NCI-H146 treated with DMSO at 0.1 percent for 48 hours (cell line): ENCODE measurements at regions not wholly inside any gene's neighbourhood (a gene's known extent, or its start where the extent isn't known, plus 50 kb on each side); places are given as distances from the start of the nearest gene placed in this dataset.

Experiments used
- DNase-seq: peaks from one replicate; lab custom pipeline; 2025; ENCODE audit not compliant: unreplicated experiment; lab: John Stamatoyannopoulos, UW

DNA sequence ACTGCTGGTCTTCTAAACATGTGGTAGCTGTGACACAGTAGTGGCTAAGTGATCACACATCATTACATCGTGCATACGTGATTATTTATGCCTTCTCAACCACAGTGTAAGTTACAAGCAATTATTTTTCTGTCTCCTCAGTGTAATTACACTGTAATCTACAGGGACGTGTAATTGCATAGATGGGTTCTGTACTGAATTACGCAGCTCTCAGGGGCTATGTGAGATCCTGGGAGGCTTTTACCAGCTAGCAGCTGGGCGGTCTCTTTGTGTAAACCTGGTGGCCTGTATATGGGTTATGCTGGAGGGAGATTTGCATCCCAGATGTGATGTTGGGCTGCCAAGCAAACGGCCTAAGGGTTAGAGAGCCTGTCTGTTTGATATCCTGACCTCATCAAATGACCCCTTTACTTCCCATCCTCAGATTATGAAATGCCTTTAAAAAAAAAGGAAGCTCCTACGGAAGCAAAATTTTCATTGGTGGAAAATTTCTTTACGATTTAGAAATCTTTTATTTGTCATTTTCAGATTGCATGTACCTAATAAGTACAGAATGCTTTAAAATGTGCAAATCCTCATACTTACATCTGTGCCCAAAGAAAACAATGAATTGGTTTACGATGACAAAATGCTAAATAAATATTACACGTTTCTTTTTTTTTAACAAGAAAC is 402.8 kb upstream of the JAG1 start:
- peak; percentile 77 for DNase-seq

DNA sequence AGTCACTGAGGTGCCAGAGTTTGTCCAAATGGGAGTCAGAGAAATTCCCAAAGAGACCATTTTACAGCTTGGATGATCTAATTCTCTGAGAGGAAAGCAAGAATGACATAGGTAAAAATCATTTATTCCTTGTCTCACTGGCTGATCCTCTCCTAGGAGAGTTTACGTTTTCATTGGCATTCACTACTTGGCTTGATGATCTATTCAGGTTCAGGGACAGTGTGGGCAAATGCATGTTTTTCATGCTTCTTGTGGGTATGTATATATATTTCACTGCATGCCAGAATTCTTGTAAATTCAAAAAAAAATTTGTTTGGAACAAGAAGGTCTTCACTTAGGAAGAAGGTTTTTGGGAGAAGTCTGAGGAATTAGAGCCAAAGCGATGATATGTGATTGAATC is 403.4 kb upstream of the JAG1 start:
- no peak for DNase-seq

DNA sequence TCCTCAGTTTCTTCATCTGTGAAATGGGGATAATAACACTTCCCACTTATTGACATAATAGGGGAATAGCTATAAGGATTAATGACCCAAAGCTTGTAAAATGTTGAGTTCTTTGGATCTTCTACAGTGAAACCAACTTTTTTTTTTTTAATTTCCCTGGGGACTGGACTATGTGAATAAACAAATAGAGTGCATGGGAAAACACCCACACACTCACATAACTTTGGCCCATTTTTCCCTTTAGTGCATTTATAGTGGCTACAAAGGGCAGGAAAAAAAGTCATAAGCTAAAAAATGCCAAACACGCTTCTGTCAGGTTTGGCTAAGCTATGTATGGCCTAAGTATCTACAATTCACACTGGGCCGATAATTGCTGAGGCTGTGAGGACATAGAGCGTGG is 406.2 kb upstream of the JAG1 start:
- no peak for DNase-seq

DNA sequence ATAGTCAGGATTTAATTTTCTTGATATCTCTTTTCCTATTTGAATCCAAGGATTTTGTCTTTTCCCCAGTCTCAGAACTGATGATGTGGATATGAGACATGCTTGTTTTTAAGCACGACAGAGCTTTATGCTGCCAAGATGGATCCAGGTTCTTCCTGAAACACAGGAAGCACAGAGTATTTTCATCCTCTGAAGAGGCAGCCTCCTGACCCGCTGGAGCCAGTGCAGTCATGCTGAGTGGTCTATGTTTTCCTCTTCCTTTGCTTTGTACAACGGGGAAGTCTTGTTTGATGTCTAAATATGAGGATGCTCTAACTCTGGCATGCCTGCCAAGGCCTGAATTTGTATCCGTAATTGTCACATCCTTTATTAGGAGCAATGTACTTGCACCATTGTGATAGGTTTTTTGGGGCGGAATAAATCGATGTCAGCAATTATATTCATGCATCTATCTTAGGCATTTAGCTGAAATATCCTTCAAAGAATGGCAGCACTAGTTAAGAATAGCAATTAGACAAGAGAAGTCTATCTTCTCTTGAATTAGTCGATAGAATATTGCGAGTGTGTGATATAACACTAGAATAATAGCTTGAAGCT is 407.1 kb upstream of the JAG1 start:
- no peak for DNase-seq

DNA sequence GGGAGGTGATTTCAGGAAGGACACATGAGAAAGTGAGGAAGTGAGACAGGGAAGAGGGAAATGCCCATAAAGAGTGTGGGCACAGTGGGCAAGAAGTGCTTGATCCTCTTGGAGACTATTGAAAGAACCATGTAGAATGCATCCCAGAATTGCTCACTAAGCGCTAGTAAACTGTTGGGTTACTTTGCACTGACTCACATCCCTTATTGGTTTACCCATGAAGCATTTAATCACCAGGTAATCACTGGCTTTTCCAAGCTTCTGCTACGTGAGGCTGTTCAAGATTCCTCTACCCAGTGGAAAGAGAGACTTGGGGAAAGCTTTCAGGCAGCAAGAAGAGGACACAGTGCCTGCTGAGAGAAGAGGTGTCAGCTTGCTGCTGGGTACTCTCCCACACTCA is 410.0 kb upstream of the JAG1 start:
- no peak for DNase-seq

DNA sequence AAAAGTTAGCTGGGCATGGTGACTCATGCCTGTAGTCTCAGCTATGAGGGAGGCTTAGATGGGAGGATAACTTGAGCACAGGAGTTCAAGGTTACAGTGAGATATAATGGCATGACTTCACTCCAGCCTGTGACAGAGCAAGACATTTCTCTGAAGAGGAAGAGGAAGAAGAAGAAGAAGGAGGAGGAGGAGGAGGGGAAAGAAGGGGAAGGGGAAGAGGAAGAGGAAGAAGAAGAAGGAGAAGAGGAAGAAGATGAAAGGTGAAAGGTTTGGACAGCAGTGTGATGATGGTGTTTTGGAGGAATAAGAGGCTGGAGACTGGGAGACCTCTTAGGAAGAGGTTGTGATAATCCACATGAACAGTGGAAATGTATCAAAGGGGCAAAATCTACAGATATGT is 410.7 kb upstream of the JAG1 start:
- no peak for DNase-seq

DNA sequence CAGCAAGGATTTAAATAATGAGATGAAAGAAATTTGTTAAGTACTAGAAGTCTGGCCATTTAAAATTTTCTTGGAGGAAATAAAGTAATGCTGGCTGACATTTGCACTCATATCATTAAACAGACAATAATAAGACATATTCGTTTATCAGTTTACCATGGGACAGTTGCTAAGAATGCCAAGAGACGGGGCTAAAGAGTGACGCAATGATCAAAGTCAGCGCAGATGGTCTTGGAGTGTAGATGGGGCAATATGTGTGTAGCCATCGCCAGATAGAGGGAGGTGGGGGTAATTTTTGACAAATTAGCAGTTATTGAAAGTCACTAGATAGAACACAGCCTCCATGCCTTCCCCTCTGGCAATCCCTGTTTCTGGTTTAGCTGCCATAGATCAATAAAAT is 413.2 kb upstream of the JAG1 start:
- no peak for DNase-seq

DNA sequence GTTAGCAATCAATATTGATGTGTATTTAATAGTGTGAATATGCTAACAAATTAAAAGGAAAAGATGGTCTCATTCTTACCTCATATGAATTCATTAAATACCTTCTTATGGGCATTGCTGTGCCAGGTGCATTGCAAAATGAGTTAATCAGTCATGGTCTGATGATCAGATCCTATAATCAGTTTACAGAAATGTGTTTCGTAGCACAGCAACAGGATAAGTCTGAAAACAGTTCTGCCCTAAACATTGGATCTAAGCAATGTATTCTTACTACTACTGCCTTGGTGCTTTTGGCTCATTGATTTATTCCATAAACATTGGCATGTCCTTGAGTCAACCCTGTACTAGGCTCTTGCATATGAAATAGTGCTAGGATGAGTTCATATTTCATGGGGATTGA is 417.0 kb upstream of the JAG1 start:
- DNase-seq, result no peak

DNA sequence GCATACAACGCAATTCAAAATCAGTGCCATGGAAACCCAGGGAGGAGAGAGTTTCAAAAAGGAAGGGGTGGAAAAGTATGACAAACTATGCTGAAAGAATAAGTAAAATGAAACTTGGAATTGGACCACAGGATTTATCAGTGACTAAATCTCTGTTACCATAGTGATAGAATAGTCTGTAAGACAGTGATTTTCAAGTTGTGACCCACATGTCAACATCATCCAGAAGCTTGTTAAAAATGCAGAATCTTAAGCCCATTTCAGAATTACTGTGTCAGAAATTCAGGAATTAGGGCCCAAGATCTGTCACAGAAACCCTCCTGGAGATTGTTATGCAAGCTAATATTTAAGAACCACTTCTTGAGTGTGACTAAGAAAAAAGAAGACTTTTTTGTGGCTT is 417.7 kb upstream of the JAG1 start:
- DNase-seq, result no peak

DNA sequence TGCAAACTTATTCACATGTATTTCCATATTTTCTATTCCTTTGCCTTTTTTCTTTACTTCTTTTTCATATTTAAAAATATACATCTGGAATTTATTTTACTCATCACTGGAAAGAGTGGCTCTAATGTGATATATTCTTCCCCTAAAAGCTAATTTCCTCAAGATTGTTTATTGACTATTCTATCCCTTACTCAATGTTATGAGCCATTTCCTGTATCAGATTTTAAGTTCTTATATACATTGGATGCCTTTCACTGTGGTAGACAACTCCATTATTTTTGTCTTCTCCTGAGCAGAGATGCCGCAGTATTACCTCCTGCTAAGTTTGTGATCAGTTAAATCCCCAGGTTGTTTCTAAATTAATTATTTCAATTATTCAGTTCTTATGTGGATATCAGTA is 418.4 kb upstream of the JAG1 start:
- DNase-seq, result no peak

DNA sequence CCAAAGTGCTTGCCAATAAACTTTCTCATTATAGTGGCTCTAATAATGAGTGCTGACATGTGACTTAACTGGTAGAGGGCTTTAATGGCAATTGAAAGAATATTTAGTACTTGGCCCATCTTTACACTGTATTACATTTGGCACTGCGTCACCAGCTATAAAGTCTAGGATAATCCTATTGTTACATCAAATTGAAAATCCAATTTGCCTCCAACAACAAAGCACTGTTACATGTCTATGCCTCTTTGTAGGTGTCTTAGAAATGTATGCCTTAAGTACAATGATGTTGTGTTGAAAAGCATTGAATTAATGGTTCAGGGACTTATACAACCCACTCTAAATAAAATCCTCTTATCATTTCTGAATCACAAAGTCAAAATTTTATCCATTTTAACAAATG is 420.4 kb upstream of the JAG1 start:
- no peak for DNase-seq

DNA sequence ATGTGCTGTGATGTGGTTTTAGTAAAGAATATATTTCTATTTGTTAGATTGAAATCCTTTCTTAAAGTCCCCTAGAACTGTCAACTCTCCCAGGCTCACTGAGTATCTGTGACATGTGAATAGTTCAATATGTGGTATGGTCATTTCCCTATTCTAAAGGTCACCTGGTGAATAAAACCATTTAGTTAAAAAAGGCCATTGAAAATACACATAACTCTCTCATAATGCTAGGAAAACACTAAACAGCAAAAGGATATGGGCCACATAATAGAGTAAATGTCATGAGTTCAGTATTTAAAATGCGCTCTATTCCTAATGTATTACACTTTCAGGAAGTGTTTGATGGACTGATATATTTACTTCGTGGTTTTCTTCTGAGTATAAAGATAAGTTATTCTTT is 420.9 kb upstream of the JAG1 start:
- DNase-seq, result no peak

DNA sequence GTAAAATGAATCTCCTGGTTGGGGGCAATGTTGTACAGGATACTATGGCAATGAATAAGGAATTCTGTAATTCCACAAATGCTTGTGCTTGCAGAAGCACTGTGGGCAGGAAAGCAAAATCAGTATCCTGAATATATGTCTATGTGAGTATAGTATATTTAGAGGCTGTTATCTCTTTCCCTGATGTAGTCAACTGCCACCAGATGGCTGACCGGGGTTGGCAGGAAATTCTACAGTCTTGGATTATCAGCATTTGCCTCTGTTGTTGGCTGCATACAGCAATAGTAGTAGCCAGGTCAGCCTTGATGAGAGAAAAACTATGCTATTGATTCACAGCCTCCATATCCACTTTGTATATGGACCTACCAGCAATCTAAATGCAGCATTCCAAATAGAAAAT is 425.1 kb upstream of the JAG1 start:
- DNase-seq, result no peak

DNA sequence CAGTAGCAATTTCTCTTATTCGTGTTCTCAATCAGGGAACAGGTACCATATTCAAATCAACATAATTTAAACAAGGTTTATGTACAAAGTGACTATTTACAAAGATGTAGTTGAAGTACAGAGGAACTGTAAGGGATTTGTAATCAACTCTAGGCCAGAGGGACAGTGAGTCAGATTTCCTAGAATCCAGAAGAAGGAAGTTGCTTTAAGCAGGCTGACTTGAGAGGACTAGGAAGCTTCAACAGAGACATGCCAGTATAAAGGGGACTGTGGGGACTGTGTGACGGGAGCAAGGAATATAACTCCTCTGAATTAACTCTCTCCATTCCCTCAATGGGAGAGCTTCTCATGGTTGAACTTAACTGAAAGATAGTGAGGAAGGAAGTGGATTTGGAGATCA is 427.4 kb upstream of the JAG1 start:
- no peak for DNase-seq

DNA sequence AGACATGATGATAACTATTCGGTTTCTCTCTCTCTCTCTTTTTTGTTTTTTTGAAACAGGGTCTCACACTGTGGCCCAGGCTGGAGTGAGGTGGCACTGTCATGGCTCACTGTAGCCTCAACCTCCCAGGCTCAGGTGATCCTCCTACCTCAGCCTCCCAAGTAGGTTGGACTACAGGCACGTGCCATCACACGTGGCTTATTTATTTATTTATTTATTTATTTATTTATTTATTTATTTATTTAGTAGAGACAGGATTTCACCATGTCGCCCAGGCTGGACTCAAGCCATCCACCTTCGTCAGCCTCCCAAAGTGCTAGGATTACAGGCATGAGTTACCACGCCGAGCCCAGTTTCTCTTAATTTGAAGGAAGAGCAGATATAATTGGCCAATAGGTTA is 427.9 kb upstream of the JAG1 start:
- DNase-seq, result no peak

DNA sequence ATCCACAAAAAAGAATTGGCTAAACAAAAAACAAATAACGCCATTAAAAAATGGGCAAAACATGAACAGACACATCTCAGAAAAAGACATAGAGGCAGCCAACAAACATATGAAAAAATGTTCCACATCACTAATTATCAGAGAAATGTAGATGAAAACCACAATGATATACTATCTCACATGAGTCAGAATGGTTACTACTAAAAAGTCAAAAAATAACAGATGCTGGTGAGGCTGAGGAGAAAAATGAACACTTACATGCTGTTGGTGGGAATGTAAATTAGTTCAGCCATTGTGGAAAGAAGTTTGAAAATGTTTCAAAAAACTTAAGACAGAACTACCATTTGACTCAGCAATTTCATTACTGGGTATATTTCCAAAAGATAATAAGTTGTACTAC is 430.1 kb upstream of the JAG1 start:
- no peak for DNase-seq

DNA sequence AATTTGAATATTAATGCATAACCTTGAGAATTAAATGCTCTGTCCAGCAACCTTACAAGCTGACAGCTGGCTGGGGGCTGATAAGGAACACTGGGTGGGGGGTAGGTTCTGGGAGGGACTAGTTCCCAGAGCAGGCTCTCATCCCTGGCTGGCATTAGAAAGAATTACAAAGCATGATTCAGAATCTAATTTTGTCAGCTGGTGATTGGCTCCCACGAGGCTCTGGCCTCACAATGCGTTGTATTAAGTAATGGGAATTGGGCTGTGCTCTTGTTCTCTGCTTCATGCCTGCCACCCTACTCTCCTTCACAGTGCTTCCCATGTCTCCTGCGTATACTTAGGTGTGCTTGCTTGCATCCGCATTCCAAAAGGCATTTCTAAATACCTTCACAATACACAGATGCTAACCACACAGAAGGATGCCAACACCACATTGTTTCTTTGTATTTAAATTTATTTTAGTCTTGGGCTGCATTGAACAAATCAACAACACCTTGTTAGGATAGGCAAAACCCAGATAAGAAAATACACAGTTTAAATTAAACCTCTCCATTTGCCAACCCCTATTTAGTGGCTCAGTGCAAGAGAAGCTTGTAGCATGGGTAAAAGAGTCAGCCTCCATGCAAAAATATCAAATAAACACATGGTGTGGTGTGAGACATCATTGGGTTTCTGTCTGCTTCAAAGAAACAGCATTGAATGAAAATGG is 434.5 kb upstream of the JAG1 start:
- no peak for DNase-seq

DNA sequence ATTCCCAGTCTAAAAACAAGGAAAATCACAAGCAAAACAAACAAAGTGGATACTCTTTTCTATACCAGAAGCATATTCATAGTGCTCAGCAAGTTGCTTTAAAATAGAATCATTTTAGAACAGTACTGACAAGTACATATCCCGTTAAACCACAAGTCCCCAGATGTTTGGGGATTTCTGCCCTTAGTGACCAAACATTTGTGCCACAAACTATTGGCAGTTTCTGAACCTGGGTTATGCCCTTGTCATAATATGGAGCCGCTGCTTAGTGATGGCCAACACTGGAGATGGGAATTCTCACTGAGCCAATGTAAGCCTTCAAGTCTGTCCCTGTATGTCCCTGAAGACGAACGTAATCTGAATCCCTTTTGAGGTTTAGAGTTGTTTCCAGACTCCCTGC is 436.7 kb upstream of the JAG1 start:
- no peak for DNase-seq

DNA sequence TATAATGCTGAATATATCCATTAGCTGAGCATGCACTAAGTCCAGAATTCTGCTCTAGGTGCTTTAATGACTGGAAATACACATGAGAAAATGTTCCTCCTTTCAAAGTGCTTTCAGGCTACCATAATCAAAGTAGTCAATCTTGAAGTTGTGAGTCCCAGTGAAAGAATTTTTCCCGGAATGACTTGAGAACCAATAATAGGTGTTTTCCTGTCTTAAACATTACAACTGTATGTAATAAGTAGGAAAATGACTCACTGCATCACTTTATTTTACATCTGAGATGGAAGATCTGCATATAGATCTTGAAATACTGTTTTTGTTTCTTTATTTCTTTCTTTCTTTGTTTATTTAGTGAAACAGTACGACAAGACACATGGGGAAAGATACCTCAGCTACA is 437.4 kb upstream of the JAG1 start:
- no peak for DNase-seq

DNA sequence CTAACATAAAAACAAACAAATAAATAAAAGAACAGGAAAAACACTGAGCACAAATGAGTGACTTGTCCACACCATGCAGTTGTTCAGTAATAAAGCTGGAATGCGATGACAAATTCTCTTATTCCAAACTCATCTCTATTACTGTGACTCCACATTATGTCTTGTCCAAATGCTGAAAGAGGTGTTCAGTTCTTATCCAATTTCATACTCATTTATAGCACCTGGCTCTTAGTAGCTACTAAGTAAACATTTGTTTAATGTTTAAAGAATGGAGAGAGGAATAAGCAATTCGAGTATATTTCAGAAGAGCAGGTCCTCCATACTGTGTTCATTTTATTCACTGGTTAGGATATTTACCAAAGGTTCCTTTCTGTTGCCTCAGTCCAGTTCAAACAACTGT is 439.0 kb upstream of the JAG1 start:
- DNase-seq, result peak; percentile 16

DNA sequence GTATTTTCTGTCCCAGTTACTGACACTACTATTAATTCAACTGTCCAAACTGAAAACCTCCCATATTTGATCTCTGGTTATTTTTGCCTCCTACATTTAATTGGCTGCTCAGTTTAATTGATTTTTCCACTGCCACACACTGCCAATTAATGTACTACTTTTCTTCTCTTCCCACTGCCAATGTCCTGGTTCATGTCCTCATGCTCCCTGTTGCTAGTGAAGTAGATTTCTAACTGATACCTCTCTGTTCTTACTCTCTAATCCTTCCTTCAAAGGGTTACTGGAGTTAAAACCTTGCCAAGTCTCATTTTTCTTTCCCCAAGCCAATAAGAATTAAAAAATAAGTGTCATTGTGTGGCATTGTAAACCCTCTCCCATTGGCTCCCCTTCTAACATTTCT is 440.6 kb upstream of the JAG1 start:
- DNase-seq, result no peak

DNA sequence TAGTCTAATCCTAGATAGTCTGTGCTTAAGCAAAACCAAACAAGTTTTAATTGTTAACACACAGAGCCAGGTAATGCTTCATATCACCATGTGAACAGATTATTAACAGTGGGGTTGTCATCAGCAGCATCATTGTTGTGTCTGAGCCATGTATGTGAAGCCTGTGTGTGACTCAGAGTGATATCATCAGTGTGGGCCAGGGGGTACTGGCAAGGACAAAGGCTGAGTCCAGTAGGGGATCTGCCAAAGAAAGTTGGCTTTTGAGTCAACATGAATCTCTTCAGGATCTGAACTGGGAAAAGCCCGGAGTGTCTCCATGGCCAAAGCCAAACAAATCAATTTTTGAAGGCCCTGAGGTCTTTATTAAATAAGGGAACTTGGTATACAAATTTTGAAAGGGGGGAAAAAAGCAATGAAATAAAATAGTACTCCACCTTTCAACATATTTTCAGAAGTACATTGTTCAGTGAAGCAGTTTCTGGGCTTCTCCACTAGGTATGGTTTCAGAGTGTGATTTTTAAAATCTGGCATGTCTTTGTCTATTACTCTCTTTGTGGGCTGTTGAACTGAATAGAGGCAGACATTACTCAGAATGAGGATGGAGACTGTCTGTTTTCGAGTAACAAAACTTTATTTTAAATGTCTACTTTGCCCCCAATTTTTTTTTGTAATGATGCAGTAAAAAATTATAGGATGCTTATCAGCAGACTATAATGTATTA is 444.2 kb upstream of the JAG1 start:
- no peak for DNase-seq
